Glomerular visceral epithelial cell (primary cell): ENCODE measurements at regions not wholly inside any gene's neighbourhood (a gene's known extent, or its start where the extent isn't known, plus 50 kb on each side); places are given as distances from the start of the nearest gene placed in this dataset.
"Not testable (repeated sequence)": the region's sequence is repeated elsewhere in the genome, so short reads cannot be mapped to it uniquely, and the experiment has no call there.

ENCODE experiments used
- DNase-seq: peaks from one replicate; pipeline ENCODE4 v3.0.0-alpha.2; 2016; ENCODE audit errors: extremely low spot score

GRCh38 chr16:55061126-55061525, 130.5 kb downstream of the IRX5 start:
- DNase-seq = no peak

- no peak for DNase-seq
Observed at GRCh38 chr16:55062442-55062841, 131.8 kb downstream of the IRX5 start.

DNA sequence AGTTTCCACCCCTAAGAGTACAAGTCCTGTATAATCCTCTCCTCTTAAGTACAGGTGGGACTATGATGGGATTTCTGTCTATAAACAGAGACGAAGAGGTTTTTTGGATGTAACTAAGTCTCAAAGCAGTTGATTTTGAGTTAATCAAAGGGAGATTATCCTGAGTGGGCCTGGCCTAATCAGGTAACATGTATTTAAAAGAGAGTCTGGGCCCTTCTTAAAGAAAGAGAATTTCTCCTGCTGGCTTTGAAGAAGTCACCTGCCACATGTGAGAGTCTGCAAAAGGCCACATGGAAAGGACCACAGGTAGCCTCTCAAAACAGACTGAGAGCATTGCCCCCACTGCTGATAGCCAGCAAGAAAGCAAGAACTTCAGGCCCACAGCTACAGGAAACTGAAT, 142.3 kb downstream of the IRX5 start:
- no peak for DNase-seq

- DNase-seq = no peak
Observed at GRCh38 chr16:55073830-55074229, 143.2 kb downstream of the IRX5 start.

DNA sequence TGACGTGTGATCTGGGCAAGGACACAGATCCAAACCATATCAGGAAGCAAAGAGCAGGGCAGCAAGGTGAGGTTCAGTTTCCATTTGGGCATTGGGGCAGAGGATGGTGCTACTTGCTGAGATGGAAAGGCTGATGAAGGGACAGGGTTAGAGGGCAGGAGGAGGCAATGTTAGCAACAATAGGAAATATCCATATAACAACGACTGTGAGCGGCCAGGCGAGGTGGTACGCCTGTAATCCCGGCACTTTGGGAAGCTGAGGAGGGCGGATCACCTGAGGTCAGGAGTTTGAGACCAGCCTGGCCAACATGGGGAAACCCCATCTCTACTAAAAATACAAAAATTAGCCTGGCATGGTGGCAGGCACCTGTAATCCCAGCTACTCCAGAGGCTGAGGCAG, 144.5 kb downstream of the IRX5 start:
- DNase-seq = not testable (repeated sequence)

GRCh38 chr16:55076053-55076452, 145.4 kb downstream of the IRX5 start:
- DNase-seq = no peak

GRCh38 chr16:55077266-55077665, 146.6 kb downstream of the IRX5 start:
- no peak for DNase-seq

- no peak for DNase-seq
Observed at GRCh38 chr16:55078153-55078552, 147.5 kb downstream of the IRX5 start.

GRCh38 chr16:55078699-55079410, 148.2 kb downstream of the IRX5 start:
- no peak for DNase-seq

DNA sequence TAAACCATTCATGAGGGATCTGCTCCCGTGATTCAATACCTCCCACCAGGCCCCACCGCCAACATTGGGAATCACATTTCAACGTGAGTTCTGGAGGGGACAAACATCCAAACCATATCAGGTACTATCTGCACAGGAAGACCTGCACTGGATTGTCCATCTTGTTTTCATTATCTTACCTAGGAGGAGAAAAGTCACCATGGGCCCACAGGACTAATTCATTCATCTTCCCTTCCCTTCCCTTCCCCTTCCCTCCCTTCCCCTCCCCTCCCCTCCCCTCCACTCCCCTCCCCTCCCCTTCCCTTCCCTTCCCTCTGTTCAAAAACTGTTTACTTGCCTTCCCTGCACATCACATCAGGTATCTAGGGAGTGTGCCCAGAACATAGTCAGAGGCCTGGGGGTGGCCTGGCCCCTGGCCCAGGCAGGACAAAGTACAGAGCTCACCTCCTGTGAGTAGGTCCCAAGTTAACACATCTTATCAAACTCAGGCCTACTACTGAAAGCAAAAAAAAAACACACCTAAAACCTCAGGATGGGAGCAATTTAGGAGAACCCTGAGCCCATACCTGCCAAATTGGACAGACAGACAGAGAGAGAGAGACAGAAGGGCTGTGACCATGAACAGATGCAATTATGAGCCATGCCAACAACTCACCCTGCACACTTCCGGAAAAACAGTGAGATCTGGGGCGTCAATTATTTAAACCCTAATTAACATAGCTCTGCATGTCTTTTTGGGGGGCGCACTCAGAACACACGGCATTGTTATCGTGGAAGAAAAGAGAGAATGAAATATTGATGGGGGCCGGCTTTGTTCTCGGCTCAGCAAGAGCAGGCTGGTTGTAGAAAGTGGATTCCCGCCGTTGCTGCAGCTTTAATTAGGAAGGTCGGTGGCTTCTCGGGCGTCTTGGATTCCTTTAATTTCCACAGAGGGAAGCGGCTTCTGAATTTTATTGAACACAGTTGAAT, 151.2 kb downstream of the IRX5 start:
- DNase-seq = no peak

- DNase-seq = no peak
Observed at GRCh38 chr16:55082591-55082976, 151.9 kb downstream of the IRX5 start.

- no peak for DNase-seq
Observed at GRCh38 chr16:55083052-55083451, 152.4 kb downstream of the IRX5 start.

DNA sequence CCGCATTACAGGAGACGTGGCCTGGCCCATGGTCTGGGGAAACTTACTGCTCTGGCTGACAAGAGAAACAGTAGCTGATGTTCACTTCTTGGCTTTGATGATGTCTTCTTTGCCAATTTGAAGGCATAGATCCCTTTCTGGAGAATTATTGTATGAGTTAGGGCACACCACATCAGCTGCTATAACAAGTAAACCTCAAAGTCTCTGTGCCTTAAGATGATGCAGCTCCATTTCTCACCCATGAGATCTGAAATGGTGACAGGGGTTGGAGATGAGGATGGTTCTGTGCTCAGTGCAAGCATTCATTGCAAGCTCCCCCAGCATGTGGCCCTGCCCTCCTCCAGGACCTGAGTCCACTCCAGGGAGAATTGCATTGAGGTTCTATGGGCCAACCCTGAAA, 157.4 kb downstream of the IRX5 start:
- no peak for DNase-seq

GRCh38 chr16:55089600-55089999, 158.9 kb downstream of the IRX5 start:
- no peak for DNase-seq

DNA sequence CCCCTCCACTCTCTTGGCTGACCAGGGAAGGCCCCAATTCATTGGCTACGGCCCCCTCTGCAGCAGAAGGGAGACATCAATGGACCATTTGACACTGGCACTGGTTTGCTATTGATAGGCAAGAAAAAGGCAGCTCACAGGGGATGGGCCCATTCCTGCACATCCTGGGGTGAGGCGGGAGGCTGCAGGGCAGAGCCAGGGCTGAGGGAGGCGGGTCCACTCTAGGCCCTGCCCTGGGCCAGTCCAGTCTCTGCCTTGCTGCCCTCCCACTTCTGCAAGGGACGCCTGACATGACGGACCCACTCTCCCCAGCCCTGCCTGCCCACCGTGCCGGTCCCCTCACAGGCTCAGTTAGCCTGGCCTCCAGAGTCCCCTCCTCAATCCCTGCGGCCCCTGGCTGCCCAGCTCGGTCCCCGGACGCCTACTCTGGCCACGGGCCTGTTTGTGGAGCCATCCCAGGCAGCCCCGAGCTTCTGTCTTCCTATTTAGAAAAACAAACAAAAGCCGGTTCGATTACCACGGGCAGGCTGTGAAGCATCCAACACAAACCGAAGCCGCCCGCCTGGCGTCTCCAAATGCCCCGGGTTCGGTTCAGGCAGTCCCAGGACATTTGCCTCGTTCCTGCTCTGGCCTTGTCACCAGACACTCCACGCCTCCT, 160.7 kb downstream of the IRX5 start:
- no peak for DNase-seq

GRCh38 chr16:55091871-55092230, 161.2 kb downstream of the IRX5 start:
- DNase-seq = no peak

DNA sequence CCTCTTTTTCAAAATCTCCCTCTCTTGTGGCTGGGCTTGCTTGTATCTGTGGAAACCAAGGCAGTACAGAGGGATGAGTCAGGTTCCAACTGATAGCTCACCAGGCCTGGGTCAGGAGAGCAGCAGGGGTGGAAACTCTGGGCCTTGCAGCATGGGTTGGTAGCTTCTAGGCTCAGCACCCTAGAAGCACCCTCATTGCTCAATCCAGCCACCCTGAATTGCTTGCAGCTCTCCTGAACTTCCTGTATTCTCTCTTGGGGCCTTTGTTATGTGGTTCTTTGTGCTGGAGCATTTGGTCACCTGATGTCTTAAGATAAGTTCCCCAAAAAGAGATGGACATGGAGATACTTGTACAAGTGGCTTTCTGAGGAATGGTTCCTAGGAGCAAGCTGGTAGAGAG, 169.4 kb downstream of the IRX5 start:
- no peak for DNase-seq

DNA sequence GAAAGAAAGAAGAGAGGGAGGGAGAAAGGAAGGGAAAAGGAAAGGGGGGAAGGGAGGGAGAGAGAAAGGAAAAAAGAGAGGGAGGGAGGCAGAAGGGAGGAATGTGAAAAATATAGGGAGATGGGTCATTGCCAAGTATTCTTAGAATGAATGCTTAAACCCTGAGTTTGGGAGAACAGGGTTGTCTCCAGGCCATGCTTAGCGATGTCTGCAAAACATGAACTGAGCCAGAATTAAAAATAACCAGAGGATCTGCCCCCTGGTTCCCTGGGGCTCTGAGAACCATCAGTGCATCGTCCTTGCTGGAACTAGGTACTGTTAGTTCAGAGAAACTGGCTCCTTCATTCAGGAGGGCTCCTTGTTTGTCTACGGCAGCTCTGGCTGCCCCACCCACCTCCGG, 170.4 kb downstream of the IRX5 start:
- no peak for DNase-seq

- no peak for DNase-seq
Observed at GRCh38 chr16:55102077-55102476, 171.4 kb downstream of the IRX5 start.

GRCh38 chr16:55102531-55102930, 171.9 kb downstream of the IRX5 start:
- no peak for DNase-seq

- no peak for DNase-seq
Observed at GRCh38 chr16:55107851-55108250, 177.2 kb downstream of the IRX5 start.

DNA sequence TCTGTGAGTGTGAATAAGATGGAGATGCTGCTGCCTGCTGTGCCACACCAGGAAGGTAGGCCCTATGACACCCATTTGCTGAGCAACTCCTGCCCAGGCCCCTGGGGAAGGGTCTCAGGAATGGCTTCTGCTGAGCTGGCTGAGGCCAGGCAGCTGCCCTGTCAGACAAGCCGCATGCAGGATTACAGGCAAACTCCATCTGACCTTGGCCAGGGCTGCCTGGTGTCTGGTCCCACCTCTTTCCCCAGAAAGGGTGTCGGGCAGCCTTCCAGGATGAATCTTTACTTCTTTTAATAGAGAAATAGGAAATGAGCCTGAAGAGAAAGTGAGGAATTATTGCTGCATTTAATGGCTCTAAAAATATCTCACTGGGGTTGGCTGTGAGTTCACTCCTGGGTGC, 182.5 kb downstream of the IRX5 start:
- DNase-seq = no peak

DNA sequence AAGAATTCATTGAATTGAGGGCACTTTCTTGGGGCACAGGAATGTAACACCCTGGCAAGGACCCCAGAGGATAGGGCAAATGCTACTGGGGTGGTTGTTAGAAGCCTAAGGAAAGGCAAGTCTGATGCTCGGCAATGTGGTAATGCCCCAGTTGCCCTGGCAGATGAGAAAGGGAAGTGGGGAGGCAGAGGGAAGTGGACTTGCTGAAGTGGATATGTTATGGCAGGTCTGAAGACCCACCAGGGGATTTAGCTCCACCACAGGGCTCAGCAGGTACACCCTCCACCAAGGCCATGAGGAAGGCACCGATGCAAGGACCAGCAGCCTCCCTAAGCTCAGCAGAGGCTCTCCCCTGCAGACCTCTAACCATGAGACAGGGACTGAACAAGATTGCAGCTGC, 184.8 kb downstream of the IRX5 start:
- DNase-seq = no peak
